HG03175 (cell line): ENCODE measurements at regions not wholly inside any gene's neighbourhood (a gene's known extent, or its start where the extent isn't known, plus 50 kb on each side); places are given as distances from the start of the nearest gene placed in this dataset.

Source experiments
- ATAC-seq: cut with Tn5 transposase; IDR thresholded peaks from one replicate; pipeline ENCODE4 v1.9.1; 2021; ENCODE audit warnings: mild to moderate bottlenecking, moderate library complexity; ENCODE audit not compliant: unreplicated experiment

- no peak for ATAC-seq
Observed at GRCh38 chr9:73446306-73446705, 294.6 kb downstream of the ANXA1 start.

GRCh38 chr9:73451003-73451402 lies 299.3 kb downstream of the ANXA1 start:
- no peak for ATAC-seq

GRCh38 chr9:73459817-73460216 lies 308.2 kb downstream of the ANXA1 start:
- ATAC-seq: no peak

- no peak for ATAC-seq
Observed at GRCh38 chr9:73468716-73469115, 317.1 kb downstream of the ANXA1 start.

GRCh38 chr9:73470766-73471165 lies 319.1 kb downstream of the ANXA1 start:
- no peak for ATAC-seq

- no peak for ATAC-seq
Observed at GRCh38 chr9:73474002-73474600, 322.4 kb downstream of the ANXA1 start.

- ATAC-seq: no peak
Observed at GRCh38 chr9:73474625-73475024, 323.0 kb downstream of the ANXA1 start.

- no peak for ATAC-seq
Observed at GRCh38 chr9:73494894-73495293, 343.2 kb downstream of the ANXA1 start.

- ATAC-seq: no peak
Observed at GRCh38 chr9:73497796-73498195, 346.1 kb downstream of the ANXA1 start.

- ATAC-seq: no peak
Observed at GRCh38 chr9:73515216-73515615, 363.6 kb downstream of the ANXA1 start.

GRCh38 chr9:73523391-73523790 lies 371.7 kb downstream of the ANXA1 start:
- ATAC-seq: no peak

- no peak for ATAC-seq
Observed at GRCh38 chr9:73525350-73525749, 373.7 kb downstream of the ANXA1 start.

GRCh38 chr9:73527521-73527920 lies 375.9 kb downstream of the ANXA1 start:
- no peak for ATAC-seq

- no peak for ATAC-seq
Observed at GRCh38 chr9:73528926-73529325, 377.3 kb downstream of the ANXA1 start.

GRCh38 chr9:73529666-73530065 lies 378.0 kb downstream of the ANXA1 start:
- ATAC-seq: no peak

- no peak for ATAC-seq
Observed at GRCh38 chr9:73531051-73531532, 379.4 kb downstream of the ANXA1 start.

GRCh38 chr9:73531658-73532057 lies 380.0 kb downstream of the ANXA1 start:
- ATAC-seq: peak; percentile 50

GRCh38 chr9:73532985-73533384 lies 381.3 kb downstream of the ANXA1 start:
- ATAC-seq: no peak

GRCh38 chr9:73536403-73536802 lies 384.7 kb downstream of the ANXA1 start:
- ATAC-seq: no peak

GRCh38 chr9:73537561-73537960 lies 385.9 kb downstream of the ANXA1 start:
- no peak for ATAC-seq

- no peak for ATAC-seq
Observed at GRCh38 chr9:73539881-73540390, 388.3 kb downstream of the ANXA1 start.

GRCh38 chr9:73541923-73542322 lies 390.3 kb downstream of the ANXA1 start:
- no peak for ATAC-seq

- no peak for ATAC-seq
Observed at GRCh38 chr9:73543727-73544126, 392.1 kb downstream of the ANXA1 start.
